Neural crest cell (in vitro differentiated cells): ENCODE measurements at regions not wholly inside any gene's neighbourhood (a gene's known extent, or its start where the extent isn't known, plus 50 kb on each side); places are given as distances from the start of the nearest gene placed in this dataset.

Source experiments
- DNase-seq: peaks from one replicate; pipeline ENCODE4 v3.0.0; 2021; ENCODE audit warnings: low read depth, mixed read lengths, low spot score
- H3K27ac Mint-ChIP-seq: one replicate; pipeline ENCODE4 v1.8.0; 2021; ENCODE audit warnings: mild to moderate bottlenecking, mixed read lengths; ENCODE audit not compliant: unreplicated experiment
- H3K27me3 Mint-ChIP-seq: 2 replicates; pipeline ENCODE4 v1.8.0; 2021; ENCODE audit warnings: low read depth, mild to moderate bottlenecking, mixed read lengths
- H3K36me3 Mint-ChIP-seq: 2 replicates; pipeline ENCODE4 v1.8.0; 2021; ENCODE audit warnings: low read depth, mild to moderate bottlenecking, mixed read lengths
- H3K4me1 Mint-ChIP-seq: 2 replicates; pipeline ENCODE4 v1.8.0; 2021; ENCODE audit warnings: mixed read lengths
- H3K4me3 Mint-ChIP-seq: one replicate; pipeline ENCODE4 v1.8.0; 2021; ENCODE audit warnings: mild to moderate bottlenecking, mixed read lengths
- H3K9me3 Mint-ChIP-seq: 2 replicates; pipeline ENCODE4 v1.8.0; 2021; ENCODE audit warnings: mixed read lengths
- CTCF ChIP-seq: fragments of 200-600 bp; sonication (generic); conservative IDR thresholded peaks from 2 replicates; pipeline ENCODE4 v1.5.0; 2021; ENCODE audit warnings: antibody characterized with exemption, mild to moderate bottlenecking

GRCh38 chr2:14530506-14530905 lies 102.0 kb upstream of the LRATD1 start:
- no peak for DNase-seq
- H3K4me3 Mint-ChIP-seq = no peak overlapping the region
- TF ChIP-seq CTCF = no peak
- H3K36me3 Mint-ChIP-seq = no peaks in the 10 kb centered on the region
- H3K4me1 Mint-ChIP-seq = no peaks in the 10 kb centered on the region
- H3K9me3 Mint-ChIP-seq = no peaks in the 10 kb centered on the region
- no peak overlapping the region for H3K27ac Mint-ChIP-seq
- H3K27me3 Mint-ChIP-seq = no peaks in the 10 kb centered on the region

- Mint-ChIP-seq H3K4me3 (no peak overlapping the region), H3K27me3 (no peaks in the 10 kb centered on the region), H3K36me3 (no peaks in the 10 kb centered on the region), H3K9me3 (no peaks in the 10 kb centered on the region), H3K27ac (no peak overlapping the region), H3K4me1 (no peaks in the 10 kb centered on the region)
- no peak for TF ChIP-seq CTCF
- no peak for DNase-seq
Observed at GRCh38 chr2:14533131-14533757, 99.3 kb upstream of the LRATD1 start.

GRCh38 chr2:14535156-14535555 lies 97.4 kb upstream of the LRATD1 start:
- no peak for DNase-seq
- Mint-ChIP-seq H3K27ac (no peak overlapping the region), H3K36me3 (no peaks in the 10 kb centered on the region), H3K4me1 (no peaks in the 10 kb centered on the region), H3K4me3 (no peak overlapping the region), H3K27me3 (no peaks in the 10 kb centered on the region), H3K9me3 (no peaks in the 10 kb centered on the region)
- TF ChIP-seq CTCF = no peak

GRCh38 chr2:14536976-14537375 lies 95.5 kb upstream of the LRATD1 start:
- H3K27me3 Mint-ChIP-seq = no peaks in the 10 kb centered on the region
- DNase-seq = no peak
- no peak overlapping the region for H3K4me3 Mint-ChIP-seq
- H3K36me3 Mint-ChIP-seq = peaks cover 4% of the 10 kb centered on the region
- peaks cover 4% of the 10 kb centered on the region for H3K9me3 Mint-ChIP-seq
- TF ChIP-seq CTCF = no peak
- H3K4me1 Mint-ChIP-seq = no peaks in the 10 kb centered on the region
- no peak overlapping the region for H3K27ac Mint-ChIP-seq

GRCh38 chr2:14540015-14540414 lies 92.5 kb upstream of the LRATD1 start:
- Mint-ChIP-seq H3K4me1 (peaks cover 11% of the 10 kb centered on the region), H3K36me3 (peaks cover 8% of the 10 kb centered on the region), H3K4me3 (no peak overlapping the region), H3K27me3 (no peaks in the 10 kb centered on the region), H3K9me3 (peaks cover 17% of the 10 kb centered on the region), H3K27ac (no peak overlapping the region)
- TF ChIP-seq CTCF = no peak
- DNase-seq = no peak

GRCh38 chr2:14543284-14543683 lies 89.2 kb upstream of the LRATD1 start:
- no peak for TF ChIP-seq CTCF

More at GRCh38 chr2:14543284-14543683, 89.2 kb upstream of the LRATD1 start:
- Mint-ChIP-seq H3K9me3 (peaks cover 17% of the 10 kb centered on the region), H3K4me1 (peaks cover 11% of the 10 kb centered on the region), H3K27ac (no peak overlapping the region), H3K36me3 (peaks cover 8% of the 10 kb centered on the region), H3K4me3 (no peak overlapping the region), H3K27me3 (no peaks in the 10 kb centered on the region)
- DNase-seq = no peak
